ENCODE measurements at regions not wholly inside any gene's neighbourhood (a gene's known extent, or its start where the extent isn't known, plus 50 kb on each side); places are given as distances from the start of the nearest gene placed in this dataset.
"Not testable (repeated sequence)": the region's sequence is repeated elsewhere in the genome, so short reads cannot be mapped to it uniquely, and the experiment has no call there.

GRCh38 chr20:39785252-39785917, 823.2 kb downstream of the DHX35 start:
- DNase-seq: no peak

GRCh38 chr20:39784693-39785092, 822.5 kb downstream of the DHX35 start:
- no peak for DNase-seq

GRCh38 chr20:39778847-39779604, 816.9 kb downstream of the DHX35 start:
- peak in 6 of 56 donors; percentile 1 to 25 (median 8) for DNase-seq

- no peak for DNase-seq
Observed at GRCh38 chr20:39778431-39778830, 816.3 kb downstream of the DHX35 start.

- no peak for DNase-seq
Observed at GRCh38 chr20:39777610-39778009, 815.5 kb downstream of the DHX35 start.

- DNase-seq: no peak
Observed at GRCh38 chr20:39775110-39775509, 813.0 kb downstream of the DHX35 start.

GRCh38 chr20:39773380-39774000, 811.3 kb downstream of the DHX35 start:
- DNase-seq: no peak

- no peak for DNase-seq
Observed at GRCh38 chr20:39767352-39767751, 805.2 kb downstream of the DHX35 start.

GRCh38 chr20:39766333-39766732, 804.2 kb downstream of the DHX35 start:
- DNase-seq: no peak

GRCh38 chr20:39762716-39763115, 800.6 kb downstream of the DHX35 start:
- DNase-seq: no peak

GRCh38 chr20:39758876-39759275, 796.7 kb downstream of the DHX35 start:
- DNase-seq: no peak

GRCh38 chr20:39756828-39757227, 794.7 kb downstream of the DHX35 start:
- no peak for DNase-seq

- DNase-seq: no peak
Observed at GRCh38 chr20:39756369-39756768, 794.2 kb downstream of the DHX35 start.

- DNase-seq: no peak
Observed at GRCh38 chr20:39752262-39752876, 790.2 kb downstream of the DHX35 start.

GRCh38 chr20:39751557-39752137, 789.5 kb downstream of the DHX35 start:
- DNase-seq: no peak

GRCh38 chr20:39745380-39745779, 783.2 kb downstream of the DHX35 start:
- no peak for DNase-seq

GRCh38 chr20:39738651-39739050, 776.5 kb downstream of the DHX35 start:
- DNase-seq: no peak

- no peak for DNase-seq
Observed at GRCh38 chr20:39736434-39737327, 774.5 kb downstream of the DHX35 start.

GRCh38 chr20:39725513-39725912, 763.4 kb downstream of the DHX35 start:
- DNase-seq: not testable (repeated sequence)

GRCh38 chr20:39719293-39719692, 757.1 kb downstream of the DHX35 start:
- no peak for DNase-seq

GRCh38 chr20:39717936-39718335, 755.8 kb downstream of the DHX35 start:
- no peak for DNase-seq

Measured in nucleus accumbens (tissue), 56 donors.